CMK (cell line): ENCODE measurements at regions not wholly inside any gene's neighbourhood (a gene's known extent, or its start where the extent isn't known, plus 50 kb on each side); places are given as distances from the start of the nearest gene placed in this dataset.

Experiments used
- DNase-seq: peaks from one replicate; pipeline ENCODE4 v3.0.0-alpha.2; 2010; ENCODE audit warnings: low read depth

GRCh38 chr1:184276416-184276815 lies 110.4 kb upstream of the C1orf21 start:
- no peak for DNase-seq

- DNase-seq, result no peak
These were observed 106.8 kb upstream of the C1orf21 start for GRCh38 chr1:184279911-184280458.

- no peak for DNase-seq
These were observed 102.8 kb upstream of the C1orf21 start for GRCh38 chr1:184283999-184284398.

GRCh38 chr1:184284900-184285299 lies 101.9 kb upstream of the C1orf21 start:
- no peak for DNase-seq

GRCh38 chr1:184285401-184286087 lies 101.3 kb upstream of the C1orf21 start:
- DNase-seq, result no peak

- DNase-seq, result no peak
These were observed 99.8 kb upstream of the C1orf21 start for GRCh38 chr1:184287001-184287400.

GRCh38 chr1:184289825-184290550 lies 96.8 kb upstream of the C1orf21 start:
- DNase-seq, result no peak

- no peak for DNase-seq
These were observed 95.1 kb upstream of the C1orf21 start for GRCh38 chr1:184291701-184292100.

GRCh38 chr1:184292101-184292500 lies 94.7 kb upstream of the C1orf21 start:
- no peak for DNase-seq

- DNase-seq, result no peak
These were observed 92.7 kb upstream of the C1orf21 start for GRCh38 chr1:184294101-184294500.

GRCh38 chr1:184296466-184297243 lies 90.2 kb upstream of the C1orf21 start:
- peak; percentile 24 for DNase-seq

GRCh38 chr1:184297244-184297750 lies 89.5 kb upstream of the C1orf21 start:
- no peak for DNase-seq

GRCh38 chr1:184298440-184299405 lies 88.1 kb upstream of the C1orf21 start:
- no peak for DNase-seq

- no peak for DNase-seq
These were observed 87.4 kb upstream of the C1orf21 start for GRCh38 chr1:184299406-184299790.

GRCh38 chr1:184299796-184300195 lies 87.0 kb upstream of the C1orf21 start:
- DNase-seq, result no peak

GRCh38 chr1:184300446-184300845 lies 86.4 kb upstream of the C1orf21 start:
- no peak for DNase-seq

- no peak for DNase-seq
These were observed 85.6 kb upstream of the C1orf21 start for GRCh38 chr1:184301227-184301626.

GRCh38 chr1:184302346-184302745 lies 84.5 kb upstream of the C1orf21 start:
- no peak for DNase-seq

GRCh38 chr1:184310157-184310819 lies 76.5 kb upstream of the C1orf21 start:
- no peak for DNase-seq

- DNase-seq, result no peak
These were observed 75.2 kb upstream of the C1orf21 start for GRCh38 chr1:184311580-184311979.

- DNase-seq, result no peak
These were observed 71.6 kb upstream of the C1orf21 start for GRCh38 chr1:184315254-184315653.
